H1 (cell line): ENCODE measurements at regions not wholly inside any gene's neighbourhood (a gene's known extent, or its start where the extent isn't known, plus 50 kb on each side); places are given as distances from the start of the nearest gene placed in this dataset.

Experiments used
- CTBP2 ChIP-seq: IDR thresholded peaks from 2 replicates; pipeline ENCODE4 v1.7.0; 2011; ENCODE audit warnings: borderline replicate concordance, mild to moderate bottlenecking, moderate library complexity, mixed read lengths, low read length; ENCODE audit not compliant: insufficient read depth, insufficient read length
- E2F6 ChIP-seq: IDR thresholded peaks from 2 replicates; pipeline ENCODE4 v1.6.1; 2012; ENCODE audit warnings: inconsistent platforms
- EZH2 ChIP-seq: fragments of 200-600 bp; sonication (generic); IDR thresholded peaks from 2 replicates; pipeline ENCODE4 v1.7.1; 2012; ENCODE audit warnings: low read depth, mild to moderate bottlenecking, moderate library complexity, low read length, inconsistent platforms; ENCODE audit not compliant: severe bottlenecking
- KDM1A ChIP-seq: fragments of 200-600, 300-600 bp; sonication (generic); IDR thresholded peaks from 2 replicates; pipeline ENCODE4 v1.7.1; 2016; ENCODE audit warnings: mild to moderate bottlenecking, low read length, borderline replicate concordance
- POU5F1 ChIP-seq: IDR thresholded peaks from 2 replicates; pipeline ENCODE4 v1.6.1; 2011; ENCODE audit warnings: low read depth, mild to moderate bottlenecking, low read length, moderate library complexity
- SIX5 ChIP-seq: IDR thresholded peaks from 2 replicates; pipeline ENCODE4 v1.6.1; 2011; ENCODE audit warnings: mild to moderate bottlenecking, low read depth, low read length
- SP2 ChIP-seq: IDR thresholded peaks from 2 replicates; pipeline ENCODE4 v1.6.1; 2012; ENCODE audit warnings: mild to moderate bottlenecking, low read length, inconsistent platforms
- TEAD4 ChIP-seq: IDR thresholded peaks from 2 replicates; pipeline ENCODE4 v1.6.1; 2012; ENCODE audit warnings: low read depth, low read length, inconsistent platforms, mixed read lengths

- TF ChIP-seq KDM1A (no peak), EZH2 (no peak), SIX5 (no peak), POU5F1 (no peak), TEAD4 (no peak), SP2 (no peak), E2F6 (no peak), CTBP2 (no peak)
These were observed 123.2 kb downstream of the RFPL4B start (continued) for GRCh38 chr6:112470376-112470775.
